Stomach smooth muscle (tissue), 2 donors: ENCODE measurements at regions not wholly inside any gene's neighbourhood (a gene's known extent, or its start where the extent isn't known, plus 50 kb on each side); places are given as distances from the start of the nearest gene placed in this dataset.

ENCODE experiments used
- H3K27ac ChIP-seq: one replicate; pipeline ENCODE4 v1.7.0; 2013; ENCODE audit warnings: mild to moderate bottlenecking, low read length, inconsistent platforms
- H3K27me3 ChIP-seq, 2 donors: one replicate each; pipeline ENCODE4 v1.7.0; 2013; ENCODE audit warnings: low read length in 2 of 2; ENCODE audit not compliant: insufficient read depth in 2 of 2, control insufficient read depth in 1 of 2
- H3K36me3 ChIP-seq, 2 donors: one replicate each; pipeline ENCODE4 v1.7.0; 2013; ENCODE audit warnings: low read length in 2 of 2; ENCODE audit not compliant: control insufficient read depth in 2 of 2, insufficient read depth in 2 of 2
- H3K4me1 ChIP-seq: one replicate; pipeline ENCODE4 v1.7.0; 2013; ENCODE audit warnings: low read length; ENCODE audit not compliant: control insufficient read depth, insufficient read depth
- H3K4me3 ChIP-seq, 2 donors: one replicate each; pipeline ENCODE4 v1.7.0; 2013; ENCODE audit warnings: low read length in 2 of 2
- H3K9ac ChIP-seq, 2 donors: one replicate each; pipeline ENCODE4 v1.7.0; 2013; ENCODE audit warnings: low read length in 2 of 2, mild to moderate bottlenecking in 1 of 2
- H3K9me3 ChIP-seq, 2 donors: one replicate each; pipeline ENCODE4 v1.7.0; 2013; ENCODE audit warnings: low read length in 2 of 2; ENCODE audit not compliant: control insufficient read depth in 2 of 2
- donor health status: healthy.
- donor health status: Pancreatic carcinoma.

GRCh38 chr13:65901723-65902122 lies 1328.4 kb downstream of the PCDH9 start:
- Histone ChIP-seq H3K27ac (no peak overlapping the region), H3K27me3 (no peaks in the 10 kb centered on the region), H3K9me3 (no peaks in the 10 kb centered on the region), H3K9ac (no peak overlapping the region), H3K4me3 (no peak overlapping the region), H3K4me1 (no peaks in the 10 kb centered on the region), H3K36me3 (no peaks in the 10 kb centered on the region)

GRCh38 chr13:65894049-65894448 lies 1336.1 kb downstream of the PCDH9 start:
- no peaks in the 10 kb centered on the region for H3K4me1 ChIP-seq
- H3K36me3 ChIP-seq: no peaks in the 10 kb centered on the region
- no peak overlapping the region for H3K9ac ChIP-seq

GRCh38 chr13:65892859-65893258 lies 1337.3 kb downstream of the PCDH9 start:
- H3K27me3 ChIP-seq: no peaks in the 10 kb centered on the region
- H3K27ac ChIP-seq: no peak overlapping the region
- H3K4me1 ChIP-seq: no peaks in the 10 kb centered on the region
- no peaks in the 10 kb centered on the region for H3K36me3 ChIP-seq
- no peak overlapping the region for H3K9ac ChIP-seq
- no peaks in the 10 kb centered on the region for H3K9me3 ChIP-seq
- no peak overlapping the region for H3K4me3 ChIP-seq

More at GRCh38 chr13:65894049-65894448, 1336.1 kb downstream of the PCDH9 start:
- Histone ChIP-seq H3K9me3 (no peaks in the 10 kb centered on the region), H3K4me3 (no peak overlapping the region), H3K27ac (no peak overlapping the region), H3K27me3 (no peaks in the 10 kb centered on the region)

GRCh38 chr13:65889368-65889767 lies 1340.8 kb downstream of the PCDH9 start:
- no peaks in the 10 kb centered on the region for H3K4me1 ChIP-seq
- no peaks in the 10 kb centered on the region for H3K27me3 ChIP-seq
- H3K9me3 ChIP-seq: no peaks in the 10 kb centered on the region
- H3K36me3 ChIP-seq: no peaks in the 10 kb centered on the region
- no peak overlapping the region for H3K4me3 ChIP-seq
- H3K9ac ChIP-seq: no peak overlapping the region
- H3K27ac ChIP-seq: no peak overlapping the region

GRCh38 chr13:65882810-65883209 lies 1347.3 kb downstream of the PCDH9 start:
- Histone ChIP-seq H3K27me3 (no peaks in the 10 kb centered on the region), H3K27ac (no peak overlapping the region), H3K4me1 (no peaks in the 10 kb centered on the region), H3K9me3 (peaks cover 2 to 6% of the 10 kb centered on the region in 2 donors), H3K9ac (no peak overlapping the region), H3K4me3 (no peak overlapping the region), H3K36me3 (no peaks in the 10 kb centered on the region)

- H3K9ac ChIP-seq: no peak overlapping the region
- H3K27me3 ChIP-seq: no peaks in the 10 kb centered on the region
- H3K27ac ChIP-seq: no peak overlapping the region
- H3K4me3 ChIP-seq: no peak overlapping the region
- H3K4me1 ChIP-seq: no peaks in the 10 kb centered on the region
- peaks cover 2 to 6% of the 10 kb centered on the region in 2 donors for H3K9me3 ChIP-seq
- H3K36me3 ChIP-seq: no peaks in the 10 kb centered on the region
These were observed 1348.5 kb downstream of the PCDH9 start for GRCh38 chr13:65881561-65882155.

- Histone ChIP-seq H3K4me3 (no peak overlapping the region), H3K4me1 (no peaks in the 10 kb centered on the region), H3K27ac (no peak overlapping the region), H3K27me3 (no peaks in the 10 kb centered on the region), H3K36me3 (no peaks in the 10 kb centered on the region), H3K9me3 (no peaks in the 10 kb centered on the region), H3K9ac (no peak overlapping the region)
These were observed 1355.1 kb downstream of the PCDH9 start for GRCh38 chr13:65875031-65875430.

GRCh38 chr13:65872448-65872847 lies 1357.7 kb downstream of the PCDH9 start:
- H3K4me1 ChIP-seq: no peaks in the 10 kb centered on the region
- H3K27ac ChIP-seq: no peak overlapping the region
- no peaks in the 10 kb centered on the region for H3K9me3 ChIP-seq
- no peaks in the 10 kb centered on the region for H3K36me3 ChIP-seq
- H3K27me3 ChIP-seq: no peaks in the 10 kb centered on the region
- no peak overlapping the region for H3K9ac ChIP-seq
- no peak overlapping the region for H3K4me3 ChIP-seq

- Histone ChIP-seq H3K4me3 (no peak overlapping the region), H3K9ac (no peak overlapping the region), H3K27me3 (no peaks in the 10 kb centered on the region), H3K27ac (no peak overlapping the region), H3K36me3 (no peaks in the 10 kb centered on the region), H3K4me1 (no peaks in the 10 kb centered on the region), H3K9me3 (no peaks in the 10 kb centered on the region)
These were observed 1361.3 kb downstream of the PCDH9 start for GRCh38 chr13:65868884-65869283.

GRCh38 chr13:65868099-65868498 lies 1362.0 kb downstream of the PCDH9 start:
- no peaks in the 10 kb centered on the region for H3K36me3 ChIP-seq

GRCh38 chr13:65866138-65866537 lies 1364.0 kb downstream of the PCDH9 start:
- Histone ChIP-seq H3K9ac (no peak overlapping the region), H3K9me3 (no peaks in the 10 kb centered on the region), H3K4me3 (no peak overlapping the region), H3K27me3 (no peaks in the 10 kb centered on the region), H3K36me3 (no peaks in the 10 kb centered on the region), H3K27ac (no peak overlapping the region), H3K4me1 (no peaks in the 10 kb centered on the region)

More at GRCh38 chr13:65868099-65868498, 1362.0 kb downstream of the PCDH9 start:
- H3K9ac ChIP-seq: no peak overlapping the region
- H3K27me3 ChIP-seq: no peaks in the 10 kb centered on the region
- no peaks in the 10 kb centered on the region for H3K9me3 ChIP-seq
- no peak overlapping the region for H3K27ac ChIP-seq
- no peaks in the 10 kb centered on the region for H3K4me1 ChIP-seq
- no peak overlapping the region for H3K4me3 ChIP-seq
